NCI-H1092 (cell line): ENCODE measurements at regions not wholly inside any gene's neighbourhood (a gene's known extent, or its start where the extent isn't known, plus 50 kb on each side); places are given as distances from the start of the nearest gene placed in this dataset.
"Not testable (repeated sequence)": the region's sequence is repeated elsewhere in the genome, so short reads cannot be mapped to it uniquely, and the experiment has no call there.

ENCODE experiments used
- DNase-seq: peaks from one replicate; lab custom pipeline; 2025; lab: John Stamatoyannopoulos, UW

GRCh38 chr14:95818581-95818980 lies 58.1 kb upstream of the TUNAR start:
- no peak for DNase-seq

GRCh38 chr14:95817271-95817670 lies 59.4 kb upstream of the TUNAR start:
- no peak for DNase-seq

- DNase-seq, result no peak
Measured at GRCh38 chr14:95816539-95816938, 60.1 kb upstream of the TUNAR start.

GRCh38 chr14:95815226-95815690 lies 61.4 kb upstream of the TUNAR start:
- no peak for DNase-seq

GRCh38 chr14:95814363-95815225 lies 62.0 kb upstream of the TUNAR start:
- DNase-seq, result no peak

GRCh38 chr14:95811813-95812212 lies 64.8 kb upstream of the TUNAR start:
- DNase-seq, result no peak

GRCh38 chr14:95808371-95808770 lies 68.3 kb upstream of the TUNAR start:
- no peak for DNase-seq

- no peak for DNase-seq
Measured at GRCh38 chr14:95796788-95797187, 79.8 kb upstream of the TUNAR start.

- no peak for DNase-seq
Measured at GRCh38 chr14:95787941-95788340, 74.0 kb upstream of the TCL1A start.

GRCh38 chr14:95786566-95786965 lies 72.6 kb upstream of the TCL1A start:
- DNase-seq, result no peak

- DNase-seq, result no peak
Measured at GRCh38 chr14:95784137-95784536, 70.2 kb upstream of the TCL1A start.

GRCh38 chr14:95776798-95777534 lies 63.0 kb upstream of the TCL1A start:
- no peak for DNase-seq

- peak; percentile 53 for DNase-seq
Measured at GRCh38 chr14:95774265-95775160, 60.6 kb upstream of the TCL1A start.

- peak; percentile 47 for DNase-seq
Measured at GRCh38 chr14:95770777-95771176, 56.9 kb upstream of the TCL1A start.

GRCh38 chr14:95769976-95770375 lies 56.1 kb upstream of the TCL1A start:
- DNase-seq, result no peak

GRCh38 chr14:95769431-95769830 lies 55.5 kb upstream of the TCL1A start:
- DNase-seq, result not testable (repeated sequence)

GRCh38 chr14:95765051-95765450 lies 51.1 kb upstream of the TCL1A start:
- no peak for DNase-seq

GRCh38 chr14:95763875-95764274 lies 50.0 kb upstream of the TCL1A start:
- no peak for DNase-seq
